Coronary artery (tissue), 2 donors: ENCODE measurements at regions not wholly inside any gene's neighbourhood (a gene's known extent, or its start where the extent isn't known, plus 50 kb on each side); places are given as distances from the start of the nearest gene placed in this dataset.

Source experiments
- DNase-seq: peaks from one replicate; pipeline ENCODE4 v3.0.0-alpha.2; 2017; ENCODE audit warnings: low spot score
- H3K27ac ChIP-seq, 2 donors: fragments of 200-600 bp; sonication (generic); one replicate each; pipeline ENCODE4 v1.5.1; 2016 to 2019
- H3K4me3 ChIP-seq: fragments of 200-600 bp; sonication (generic); 2 replicates; pipeline ENCODE4 v1.5.1; 2016; ENCODE audit warnings: mild to moderate bottlenecking, moderate library complexity
- CTCF ChIP-seq: fragments of 200-600 bp; sonication (generic); IDR thresholded peaks from one replicate; pipeline ENCODE4 v1.5.1; 2019; ENCODE audit warnings: antibody characterized with exemption

GRCh38 chr9:1261266-1261665, 211.1 kb downstream of the DMRT2 start:
- DNase-seq: no peak
- Histone ChIP-seq H3K4me3 (no peak overlapping the region), H3K27ac (no peak overlapping the region)
- no peak for TF ChIP-seq CTCF

- no peak for DNase-seq
- no peak overlapping the region for H3K4me3 ChIP-seq
- no peak overlapping the region for H3K27ac ChIP-seq
- no peak for TF ChIP-seq CTCF
These were observed 212.0 kb downstream of the DMRT2 start for GRCh38 chr9:1261879-1262766.

GRCh38 chr9:1267141-1267570, 217.0 kb downstream of the DMRT2 start:
- no peak for TF ChIP-seq CTCF
- no peak for DNase-seq
- H3K4me3 ChIP-seq: no peak overlapping the region
- no peak overlapping the region for H3K27ac ChIP-seq

- TF ChIP-seq CTCF: no peak
- DNase-seq: no peak
These were observed 217.4 kb downstream of the DMRT2 start for GRCh38 chr9:1267581-1267980.

GRCh38 chr9:1269533-1270315, 219.6 kb downstream of the DMRT2 start:
- Histone ChIP-seq H3K4me3 (no peak overlapping the region), H3K27ac (no peak overlapping the region)
- no peak for TF ChIP-seq CTCF
- no peak for DNase-seq

More at GRCh38 chr9:1267581-1267980, 217.4 kb downstream of the DMRT2 start:
- no peak overlapping the region for H3K27ac ChIP-seq
- no peak overlapping the region for H3K4me3 ChIP-seq

GRCh38 chr9:1271367-1271766, 221.2 kb downstream of the DMRT2 start:
- TF ChIP-seq CTCF: no peak
- Histone ChIP-seq H3K4me3 (no peak overlapping the region), H3K27ac (no peak overlapping the region)
- DNase-seq: no peak
